Coronary artery (tissue), 2 donors: ENCODE measurements at regions not wholly inside any gene's neighbourhood (a gene's known extent, or its start where the extent isn't known, plus 50 kb on each side); places are given as distances from the start of the nearest gene placed in this dataset.

ENCODE experiments used
- DNase-seq: peaks from one replicate; pipeline ENCODE4 v3.0.0-alpha.2; 2017; ENCODE audit warnings: low spot score
- H3K27ac ChIP-seq, 2 donors: fragments of 200-600 bp; sonication (generic); one replicate each; pipeline ENCODE4 v1.5.1; 2016 to 2019
- H3K4me3 ChIP-seq: fragments of 200-600 bp; sonication (generic); 2 replicates; pipeline ENCODE4 v1.5.1; 2016; ENCODE audit warnings: mild to moderate bottlenecking, moderate library complexity
- CTCF ChIP-seq: fragments of 200-600 bp; sonication (generic); IDR thresholded peaks from one replicate; pipeline ENCODE4 v1.5.1; 2019; ENCODE audit warnings: antibody characterized with exemption

DNA sequence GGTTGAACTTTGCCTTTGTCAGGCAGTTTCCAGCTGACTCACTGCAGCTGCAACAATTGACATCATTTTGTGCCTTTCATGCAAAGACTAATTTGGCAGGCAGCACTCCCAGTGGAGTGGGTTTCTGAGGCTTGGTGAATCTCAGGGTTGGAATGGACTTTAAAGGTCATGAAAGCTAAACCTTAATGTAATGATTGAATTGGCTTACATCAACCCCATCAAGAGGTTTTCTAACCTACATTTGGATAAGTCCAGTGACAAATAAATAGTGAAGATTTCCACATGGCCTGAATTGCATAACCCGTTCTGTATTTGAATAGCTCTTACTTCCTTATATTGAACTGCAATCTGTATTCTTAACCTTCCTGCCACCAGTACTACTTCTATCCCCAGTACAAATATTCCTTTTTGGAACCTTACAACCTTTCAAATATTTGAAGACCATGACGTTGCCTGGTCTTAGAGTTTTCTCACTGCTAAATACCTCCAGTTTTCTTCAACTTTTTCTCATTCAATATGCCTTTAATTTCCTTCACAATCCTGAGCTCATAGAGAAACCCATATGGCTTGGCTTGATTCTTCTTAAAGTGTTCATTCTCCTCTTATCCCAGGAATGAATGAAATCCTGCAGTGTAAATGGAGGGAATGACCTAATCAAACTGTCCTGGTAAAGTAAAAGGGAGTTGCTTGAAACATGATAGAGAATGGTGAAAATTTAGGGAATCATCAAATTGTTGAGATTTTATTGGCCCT is 168.1 kb upstream of the NOVA1 start:
- no peak overlapping the region for H3K27ac ChIP-seq
- H3K4me3 ChIP-seq: no peak overlapping the region
- TF ChIP-seq CTCF: no peak
- DNase-seq: no peak

- no peak for TF ChIP-seq CTCF
- no peak for DNase-seq
- Histone ChIP-seq H3K4me3 (no peak overlapping the region), H3K27ac (no peak overlapping the region)
Measured at GRCh38 chr14:26766726-26767125, 168.9 kb upstream of the NOVA1 start.

GRCh38 chr14:26773906-26774593 is 176.2 kb upstream of the NOVA1 start:
- TF ChIP-seq CTCF: no peak
- no peak overlapping the region for H3K27ac ChIP-seq

GRCh38 chr14:26775765-26776563 is 178.1 kb upstream of the NOVA1 start:
- TF ChIP-seq CTCF: no peak
- H3K4me3 ChIP-seq: no peak overlapping the region
- DNase-seq: no peak
- no peak overlapping the region for H3K27ac ChIP-seq

More at GRCh38 chr14:26773906-26774593, 176.2 kb upstream of the NOVA1 start:
- no peak overlapping the region for H3K4me3 ChIP-seq
- no peak for DNase-seq

DNA sequence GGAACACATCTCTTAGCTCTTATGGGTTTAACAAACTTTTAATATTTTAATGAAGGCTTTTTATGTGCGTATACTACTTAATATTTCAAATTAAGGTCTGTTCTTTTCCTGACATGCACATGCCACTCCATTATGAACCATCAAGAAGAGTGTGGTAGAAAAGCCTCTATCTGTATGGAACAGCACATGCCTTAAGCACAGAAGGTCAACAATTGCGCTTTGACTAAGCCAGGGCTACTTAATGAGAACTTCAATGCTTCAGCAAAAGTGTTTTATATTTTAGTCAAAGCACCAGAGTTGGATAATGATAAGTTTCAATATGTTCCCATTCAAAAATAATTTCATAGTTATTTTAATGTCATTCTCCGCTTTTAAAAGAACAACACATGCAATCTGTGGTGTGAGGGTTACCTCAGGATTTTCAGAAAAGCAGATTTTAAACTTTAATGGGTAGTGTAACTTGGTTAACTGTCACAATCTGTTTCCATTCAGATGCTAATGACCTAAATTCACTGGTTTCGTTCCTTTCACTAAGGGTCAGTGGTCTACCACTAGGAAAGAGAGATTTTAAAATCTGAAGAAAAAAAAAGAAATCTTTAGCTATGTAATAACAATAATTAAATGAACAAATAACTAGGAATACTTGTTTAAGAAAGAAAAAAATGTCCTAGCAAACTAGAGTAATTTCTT is 193.4 kb upstream of the NOVA1 start:
- Histone ChIP-seq H3K27ac (no peak overlapping the region), H3K4me3 (no peak overlapping the region)
- no peak for TF ChIP-seq CTCF
- no peak for DNase-seq

GRCh38 chr14:26794731-26795130 is 196.9 kb upstream of the NOVA1 start:
- Histone ChIP-seq H3K27ac (no peak overlapping the region), H3K4me3 (no peak overlapping the region)
- TF ChIP-seq CTCF: no peak
- DNase-seq: no peak
